ENCODE measurements at regions not wholly inside any gene's neighbourhood (a gene's known extent, or its start where the extent isn't known, plus 50 kb on each side); places are given as distances from the start of the nearest gene placed in this dataset.

GRCh38 chr10:89887830-89888229 lies 186.4 kb downstream of the KIF20B start:
- no peak for DNase-seq

- no peak for DNase-seq
These were observed 187.1 kb downstream of the KIF20B start for GRCh38 chr10:89888321-89889070.

GRCh38 chr10:89889606-89890005 lies 188.2 kb downstream of the KIF20B start:
- DNase-seq, result no peak

GRCh38 chr10:89891006-89891535 lies 189.7 kb downstream of the KIF20B start:
- no peak for DNase-seq

GRCh38 chr10:89894051-89894450 lies 192.7 kb downstream of the KIF20B start:
- DNase-seq, result no peak

GRCh38 chr10:89900554-89900953 lies 199.2 kb downstream of the KIF20B start:
- DNase-seq, result no peak

- DNase-seq, result no peak
These were observed 200.5 kb downstream of the KIF20B start for GRCh38 chr10:89901895-89902294.

GRCh38 chr10:89904755-89905154 lies 203.4 kb downstream of the KIF20B start:
- DNase-seq, result no peak

- DNase-seq, result no peak
These were observed 208.4 kb downstream of the KIF20B start for GRCh38 chr10:89909752-89910151.

- DNase-seq, result no peak
These were observed 213.6 kb downstream of the KIF20B start for GRCh38 chr10:89915021-89915420.

- DNase-seq, result no peak
These were observed 214.6 kb downstream of the KIF20B start for GRCh38 chr10:89915968-89916367.

GRCh38 chr10:89916468-89917215 lies 215.3 kb downstream of the KIF20B start:
- no peak for DNase-seq

- DNase-seq, result no peak
These were observed 220.0 kb downstream of the KIF20B start for GRCh38 chr10:89921403-89921802.

- no peak for DNase-seq
These were observed 222.3 kb downstream of the KIF20B start for GRCh38 chr10:89923661-89924060.

- DNase-seq, result no peak
These were observed 222.9 kb downstream of the KIF20B start for GRCh38 chr10:89924261-89924660.

- DNase-seq, result no peak
These were observed 225.3 kb downstream of the KIF20B start for GRCh38 chr10:89926736-89927135.

GRCh38 chr10:89929282-89930026 lies 228.1 kb downstream of the KIF20B start:
- no peak for DNase-seq

GRCh38 chr10:89937494-89937893 lies 236.1 kb downstream of the KIF20B start:
- DNase-seq, result no peak

- no peak for DNase-seq
These were observed 238.7 kb downstream of the KIF20B start for GRCh38 chr10:89940076-89940475.

- no peak for DNase-seq
These were observed 240.8 kb downstream of the KIF20B start for GRCh38 chr10:89942217-89942616.

- no peak for DNase-seq
These were observed 242.7 kb downstream of the KIF20B start for GRCh38 chr10:89944138-89944537.

- DNase-seq, result no peak
These were observed 244.7 kb downstream of the KIF20B start for GRCh38 chr10:89946106-89946505.

- DNase-seq, result no peak
These were observed 248.1 kb downstream of the KIF20B start for GRCh38 chr10:89949496-89949895.
